Heart right ventricle (tissue), 16 donors: ENCODE measurements at regions not wholly inside any gene's neighbourhood (a gene's known extent, or its start where the extent isn't known, plus 50 kb on each side); places are given as distances from the start of the nearest gene placed in this dataset.
"Not testable (repeated sequence)": the region's sequence is repeated elsewhere in the genome, so short reads cannot be mapped to it uniquely, and the experiment has no call there.

Experiments used
- ATAC-seq, 8 donors: fragments of 200-7000 bp; cut with Tn5 transposase; one replicate each; pipeline ENCODE4 v1.9.1; 2020; ENCODE audit warnings: mild to moderate bottlenecking in 8 of 8, moderate library complexity in 8 of 8, moderate number of reproducible peaks in 1 of 8
- DNase-seq, 2 donors: peaks; one replicate each; pipeline ENCODE4 v3.0.0-alpha.2; 2020
- H3K27ac ChIP-seq, 10 donors: fragments of 200-600 bp; sonication (generic) in 2 of 10; one replicate each; pipeline versions ENCODE4 v1.5.0 to v1.8.0; 2020 to 2022; ENCODE audit warnings: mild to moderate bottlenecking in 3 of 10
- H3K27me3 ChIP-seq, 7 donors: fragments of 200-600 bp; one replicate each; pipeline ENCODE4 v1.8.0; 2021 to 2022; ENCODE audit warnings: mild to moderate bottlenecking in 2 of 7
- H3K36me3 ChIP-seq, 9 donors: fragments of 200-600 bp; sonication (generic) in 1 of 9; one replicate each; pipeline versions ENCODE4 v1.5.0 to v1.8.0; 2020 to 2022; ENCODE audit warnings: mild to moderate bottlenecking in 2 of 9
- H3K4me1 ChIP-seq, 9 donors: fragments of 200-600 bp; sonication (generic) in 1 of 9; one replicate each; pipeline versions ENCODE4 v1.5.0 to v1.8.0; 2020 to 2022; ENCODE audit warnings: mild to moderate bottlenecking in 4 of 9
- H3K4me3 ChIP-seq, 10 donors: fragments of 200-600 bp; sonication (generic) in 2 of 10; one replicate each; pipeline versions ENCODE4 v1.5.0 to v1.8.0; 2020 to 2022; ENCODE audit warnings: mild to moderate bottlenecking in 7 of 10, moderate library complexity in 2 of 10
- H3K9me3 ChIP-seq, 11 donors: fragments of 200-600 bp in 10 of 11; sonication (generic) in 2 of 11; one replicate each; pipeline versions ENCODE4 v1.5.0 to v1.8.0; 2013 to 2022; ENCODE audit warnings: mild to moderate bottlenecking in 2 of 11, control low read depth in 1 of 11, moderate library complexity in 1 of 11
- WGBS, 2 donors: extraction: QIAGEN DNeasy Blood & Tissue Kit; methylation state at CpG; one replicate each; pipeline ENCODE4 v1.1.7; 2013; ENCODE audit warnings: inconsistent platforms in 1 of 2; 5-methylcytosine and 5-hydroxymethylcytosine counted together
- intact Hi-C, 10 donors: fragments of 100-400 bp; cut with DNase I; formaldehyde crosslinking; loops; one replicate each; pipeline versions ENCODE4 v1.11.1 to v1.14.2; 2022
- TF ChIP-seq, protein P1 (sequence below), 9 donors: fragments of 200-600 bp; sonication (generic) in 2 of 9; IDR thresholded peaks; one replicate each; pipeline versions ENCODE4 v1.5.0 to v1.8.0; 2021 to 2022; ENCODE audit warnings: antibody characterized with exemption in 9 of 9, mild to moderate bottlenecking in 5 of 9, moderate library complexity in 1 of 9
- donor health status: Arrhythmogenic right ventricular cardiomyopathy.
- donor health status: ischemic (EF 13 %, LVEDD 7.1; RV severe dilation, severe dysfunction).
- donor health status: healthy with polysubstance abuse.
- donor health status: DM: no; HTN: yes; CAD: no.
- donor health status: DM: no; HTN: no; CAD: no.
- donor health status: ischemic (EF 25% LVEDD 6.9; RV normal size, moderate dysfunction).
- donor health status: ischemic (EF 25% LVEDD 5.7; RV mildly dilated, moderate dysfunction).
- donor health status: healthy.
- donor health status: DM: yes; HTN: yes; CAD: no.
- donor health status: Ischemic cardiomyopathy.
- donor health status: ischemic (EF 35%, LVEDD 5.7; RV mildly dilated, moderate dysfunction).
- donor health status: nonischemic (EF 11% LVEDD 7.7; RV severe dilation, severe dysfunction).
- donor health status: DM: yes; HTN: yes; CAD: no.
- donor health status: PGD.
- donor health status: ischemic (EF 29% LVEDD 5.4; RV normal size, mild dysfunction).
- donor health status: nonischemic (EF 23%, LVEDD 6.1; RV moderate dilation, normal function).

DNA sequence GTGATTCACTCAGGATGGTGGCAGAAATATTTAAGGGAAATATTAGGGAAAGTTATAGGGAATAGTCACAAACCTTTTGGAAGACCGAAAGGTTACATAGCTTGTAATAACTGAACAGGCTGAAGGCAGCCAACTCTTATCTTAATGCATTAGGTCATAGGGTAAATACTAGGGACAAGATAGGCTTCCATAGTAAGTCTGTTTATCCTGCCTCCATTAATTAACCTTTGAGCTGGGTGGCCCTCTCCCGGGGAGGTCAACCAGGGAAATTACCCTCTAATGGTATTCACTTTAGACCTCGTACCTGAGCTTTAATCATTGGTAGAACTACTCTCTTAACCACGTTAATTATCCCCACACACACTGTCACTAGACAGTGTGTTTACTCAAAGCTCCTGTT lies 981.8 kb downstream of the SLC16A7 start:
- DNase-seq (no peak), ATAC-seq (no peak)
- 53 to 59% methylated on average over 4 of the region's 4 CpGs for WGBS, 2 donors
- Histone ChIP-seq H3K36me3 (no peaks in the 10 kb centered on the region), H3K4me3 (no peak overlapping the region), H3K27ac (no peak overlapping the region), H3K9me3 (peaks cover 0 to 5% (median 0%) of the 10 kb centered on the region in 11 donors), H3K27me3 (no peaks in the 10 kb centered on the region), H3K4me1 (no peaks in the 10 kb centered on the region)
- intact Hi-C loops, result no loop called here
- TF ChIP-seq, protein P1, sequence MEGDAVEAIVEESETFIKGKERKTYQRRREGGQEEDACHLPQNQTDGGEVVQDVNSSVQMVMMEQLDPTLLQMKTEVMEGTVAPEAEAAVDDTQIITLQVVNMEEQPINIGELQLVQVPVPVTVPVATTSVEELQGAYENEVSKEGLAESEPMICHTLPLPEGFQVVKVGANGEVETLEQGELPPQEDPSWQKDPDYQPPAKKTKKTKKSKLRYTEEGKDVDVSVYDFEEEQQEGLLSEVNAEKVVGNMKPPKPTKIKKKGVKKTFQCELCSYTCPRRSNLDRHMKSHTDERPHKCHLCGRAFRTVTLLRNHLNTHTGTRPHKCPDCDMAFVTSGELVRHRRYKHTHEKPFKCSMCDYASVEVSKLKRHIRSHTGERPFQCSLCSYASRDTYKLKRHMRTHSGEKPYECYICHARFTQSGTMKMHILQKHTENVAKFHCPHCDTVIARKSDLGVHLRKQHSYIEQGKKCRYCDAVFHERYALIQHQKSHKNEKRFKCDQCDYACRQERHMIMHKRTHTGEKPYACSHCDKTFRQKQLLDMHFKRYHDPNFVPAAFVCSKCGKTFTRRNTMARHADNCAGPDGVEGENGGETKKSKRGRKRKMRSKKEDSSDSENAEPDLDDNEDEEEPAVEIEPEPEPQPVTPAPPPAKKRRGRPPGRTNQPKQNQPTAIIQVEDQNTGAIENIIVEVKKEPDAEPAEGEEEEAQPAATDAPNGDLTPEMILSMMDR (IDR thresholded peaks at IDR 0.05), result no peak

DNA sequence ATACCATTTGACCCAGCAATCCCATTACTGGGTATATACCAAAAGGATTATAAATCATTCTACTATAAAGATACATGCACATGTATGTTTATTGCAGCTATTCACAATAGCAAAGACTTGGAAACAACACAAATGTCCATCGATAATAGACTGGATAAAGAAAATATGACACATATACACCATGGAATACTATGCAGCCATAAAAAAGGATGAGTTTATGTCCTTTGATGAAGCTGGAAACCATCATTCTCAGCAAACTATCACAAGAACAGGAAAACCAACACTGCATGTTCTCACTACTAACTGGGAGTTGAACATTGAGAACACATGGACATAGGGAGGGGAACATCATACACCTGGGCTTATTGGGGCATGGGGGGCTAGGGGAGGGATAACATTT lies 991.8 kb downstream of the SLC16A7 start:
- H3K36me3 ChIP-seq, result not testable (repeated sequence)

DNA sequence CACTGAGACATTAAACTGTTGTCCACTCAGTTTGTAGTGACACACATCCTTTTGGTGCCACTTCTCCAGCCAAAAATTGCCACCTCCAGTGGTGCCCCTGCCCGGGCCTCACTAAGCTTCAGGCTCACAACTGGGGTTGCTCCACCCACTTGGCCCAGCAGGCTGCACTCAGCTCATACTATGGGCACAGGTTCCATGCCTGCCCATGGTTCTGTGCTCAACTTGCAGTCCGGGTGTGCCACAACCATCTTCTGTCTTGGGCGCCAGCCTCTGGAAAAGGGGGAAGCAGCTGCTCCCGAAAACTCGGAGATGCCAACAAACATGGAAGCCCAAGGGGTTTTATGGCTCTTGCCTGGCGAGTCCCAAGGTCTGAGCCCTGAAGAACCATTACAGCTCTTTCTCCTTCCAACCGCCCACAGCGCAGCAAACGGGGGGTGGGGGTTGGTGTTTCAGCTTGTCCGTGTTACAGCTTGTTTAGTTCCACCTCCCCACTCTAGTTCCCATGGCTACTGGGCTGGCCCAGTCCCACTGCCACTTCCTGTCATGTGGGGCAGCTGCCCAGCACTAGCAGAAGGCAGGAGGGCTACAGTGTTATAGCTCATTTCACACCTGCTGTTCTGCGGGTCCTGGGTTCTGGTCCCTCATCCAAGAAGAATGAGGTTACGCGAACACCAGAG lies 998.3 kb downstream of the SLC16A7 start:
- intact Hi-C loops, result no loop called here
- Histone ChIP-seq H3K27ac (no peak overlapping the region), H3K27me3 (no peaks in the 10 kb centered on the region), H3K9me3 (peaks cover 0 to 34% (median 0%) of the 10 kb centered on the region in 11 donors), H3K36me3 (no peaks in the 10 kb centered on the region), H3K4me3 (no peak overlapping the region), H3K4me1 (no peaks in the 10 kb centered on the region)
- TF ChIP-seq, protein P1 (IDR thresholded peaks at IDR 0.05), result no peak
- ATAC-seq (no peak), DNase-seq (no peak)
- WGBS, 2 donors, result 85 to 88% methylated on average over 13 of the region's 13 CpGs

More for the DNA sequence above, 991.8 kb downstream of the SLC16A7 start:
- H3K27ac ChIP-seq, intact Hi-C loops, ATAC-seq, DNase-seq, H3K4me3 ChIP-seq, H3K4me1 ChIP-seq, H3K27me3 ChIP-seq: not testable (repeated sequence)
- WGBS, 2 donors, result 88 to 89% methylated on average over 1 of the region's 1 CpG
- peaks cover 0 to 24% (median 0%) of the 10 kb centered on the region in 11 donors for H3K9me3 ChIP-seq

DNA sequence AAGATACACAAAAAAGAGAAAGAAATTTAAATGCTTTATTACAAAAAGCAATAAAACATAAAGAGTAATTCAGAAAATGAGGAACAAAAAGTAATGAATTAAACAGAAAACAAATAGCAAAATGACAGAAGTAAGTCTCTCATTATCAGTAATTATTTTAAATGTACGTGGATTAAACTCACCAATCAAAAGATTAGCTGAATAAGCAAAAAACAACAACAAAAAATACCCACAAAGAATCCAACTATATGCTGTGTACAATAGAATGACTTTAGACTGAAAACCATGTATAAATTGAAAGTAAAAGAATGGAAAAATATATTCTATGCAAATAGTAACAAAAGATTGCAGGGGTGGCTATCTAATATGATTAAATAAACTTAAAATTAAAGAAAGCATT lies 1006.8 kb downstream of the SLC16A7 start:
- ATAC-seq, result no peak
- Histone ChIP-seq H3K27ac (no peak overlapping the region), H3K4me1 (no peaks in the 10 kb centered on the region), H3K4me3 (no peak overlapping the region), H3K9me3 (peaks cover 0 to 52% (median 10%) of the 10 kb centered on the region in 11 donors), H3K27me3 (no peaks in the 10 kb centered on the region), H3K36me3 (no peaks in the 10 kb centered on the region)
- DNase-seq, result no peak
- intact Hi-C loops, result no loop called here
- TF ChIP-seq, protein P1 (IDR thresholded peaks at IDR 0.05), result no peak
- 51 to 57% methylated on average over 1 of the region's 1 CpG for WGBS, 2 donors

DNA sequence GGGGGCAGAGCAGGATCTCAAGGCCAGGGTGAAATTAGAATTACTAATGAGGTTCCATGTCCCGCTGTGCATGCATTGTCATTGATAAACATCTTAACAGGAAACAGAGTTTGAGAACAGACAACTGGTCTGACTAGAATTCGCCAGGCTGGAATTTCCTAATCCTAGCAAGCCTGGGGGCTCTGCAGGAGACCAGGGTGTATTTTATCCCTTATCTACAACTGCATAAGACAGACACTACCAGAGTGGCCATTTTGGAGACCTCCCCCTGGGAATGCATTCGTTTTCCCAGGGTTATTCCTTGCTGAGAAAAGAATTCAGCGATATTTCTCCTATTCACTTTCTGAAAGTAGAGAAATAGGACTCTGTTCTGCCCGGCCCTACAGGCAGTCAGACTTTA lies 1007.6 kb downstream of the SLC16A7 start:
- peaks cover 0 to 52% (median 10%) of the 10 kb centered on the region in 11 donors for H3K9me3 ChIP-seq
- ATAC-seq, H3K4me1 ChIP-seq, DNase-seq, H3K4me3 ChIP-seq, H3K27me3 ChIP-seq, H3K36me3 ChIP-seq, intact Hi-C loops, H3K27ac ChIP-seq: not testable (repeated sequence)
- WGBS, 2 donors, result 58 to 76% methylated on average over 5 of the region's 5 CpGs
